GM12891 (cell line): ENCODE measurements at regions not wholly inside any gene's neighbourhood (a gene's known extent, or its start where the extent isn't known, plus 50 kb on each side); places are given as distances from the start of the nearest gene placed in this dataset.

Experiments used
- PAX5 ChIP-seq: IDR thresholded peaks from 2 replicates; pipeline ENCODE4 v1.6.1; 2011; ENCODE audit warnings: low read length, moderate library complexity, mild to moderate bottlenecking; ENCODE audit not compliant: insufficient read depth, severe bottlenecking
- POLR2A ChIP-seq: IDR thresholded peaks from 2 replicates; pipeline ENCODE4 v1.6.1; 2011; ENCODE audit warnings: low read depth, low read length, control low read depth
- POLR2AphosphoS5 ChIP-seq: IDR thresholded peaks from 2 replicates; pipeline ENCODE4 v1.6.1; 2011; ENCODE audit warnings: low read depth, low read length, control low read depth
- POU2F2 ChIP-seq: IDR thresholded peaks from 2 replicates; pipeline ENCODE4 v1.6.1; 2011; ENCODE audit warnings: low read depth, mild to moderate bottlenecking, control low read depth, low read length, moderate library complexity
- SPI1 ChIP-seq: IDR thresholded peaks from 2 replicates; pipeline ENCODE4 v1.6.1; 2011; ENCODE audit warnings: low read depth, low read length, control low read depth
- TAF1 ChIP-seq: IDR thresholded peaks from 2 replicates; pipeline ENCODE4 v1.6.1; 2011; ENCODE audit warnings: low read depth, low read length, control low read depth

DNA sequence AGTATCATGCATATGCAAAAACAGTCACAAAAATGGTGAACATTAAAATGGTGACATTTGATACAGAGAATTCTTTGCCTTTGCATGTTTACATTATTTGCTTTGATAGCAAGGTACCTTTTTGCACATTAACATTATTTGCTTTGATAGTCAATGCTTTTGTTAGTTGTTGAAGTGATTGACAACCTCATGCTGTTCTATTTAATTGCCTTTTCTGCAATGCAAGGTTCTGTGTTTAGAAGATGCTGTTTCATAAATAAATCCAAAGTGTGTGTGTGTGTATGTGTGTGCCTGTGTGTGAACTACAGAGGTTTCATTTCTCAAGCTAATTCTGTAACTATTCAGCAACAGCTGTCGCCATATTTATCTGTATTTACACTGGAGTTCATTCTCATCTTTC, 668.7 kb downstream of the NR2F1-AS1 start:
- no peak for TF ChIP-seq POLR2A
- no peak for TF ChIP-seq POLR2AphosphoS5
- no peak for TF ChIP-seq TAF1
- TF ChIP-seq PAX5: no peak
- no peak for TF ChIP-seq POU2F2
- no peak for TF ChIP-seq SPI1
